ENCODE measurements at regions not wholly inside any gene's neighbourhood (a gene's known extent, or its start where the extent isn't known, plus 50 kb on each side); places are given as distances from the start of the nearest gene placed in this dataset.

GRCh38 chr11:19313140-19313539, 72.4 kb upstream of the E2F8 start:
- H2AFZ ChIP-seq (ENCODE audit: control insufficient read depth, low read depth, low read length) = no peak overlapping the region
- ATAC-seq (no peak), DNase-seq (ENCODE audit: low read depth, low spot score) (no peak), FAIRE-seq (no peak)
- H3K4me3 ChIP-seq = no peak overlapping the region
- H3K4me2 ChIP-seq (ENCODE audit: control insufficient read depth, insufficient read depth) = no peak overlapping the region
- ChIA-PET SMC1A (ENCODE audit: uncharacterized antibody, unreplicated experiment) (interaction anchor here (0.9 to 1.4 kb wide), 4 partner anchors 12 to 241 kb away, joined by 3 to 4 read pairs (median 3); no protein-coding TSS in a partner anchor), CTCF (interaction anchor here (0.8 to 1.6 kb wide), 8 partner anchors 17 to 302 kb away, joined by 3 to 10 read pairs (median 4); no protein-coding TSS in a partner anchor), RAD21 (ENCODE audit: unreplicated experiment) (interaction anchor here (1.0 kb wide), 2 partner anchors 238 to 241 kb away, joined by 3 read pairs; no protein-coding TSS in a partner anchor), POLR2A (no interaction called here)
- H3K27me3 ChIP-seq (replicated peaks in 1 of 2; ENCODE audit: control insufficient read depth in 2 of 2, insufficient read depth in 2 of 2, low read length in 1 of 2) = no peaks in the 10 kb centered on the region
- H3K9me3 ChIP-seq (replicated peaks; ENCODE audit: control insufficient read depth, insufficient read depth, low read length) = no peaks in the 10 kb centered on the region
- peaks cover 6% of the 10 kb centered on the region; the same call in 1 of the 2 replicates for H3K4me1 ChIP-seq (ENCODE audit: control insufficient read depth, insufficient read depth, low read length)
- in situ Hi-C loops (cut with MboI) (loop anchor here (10.0 to 25.0 kb wide), 2 partner anchors 424 to 592 kb away; no protein-coding TSS in a partner anchor), intact Hi-C loops (cut with micrococcal nuclease; ENCODE audit: unreplicated experiment) (loop anchor here (5.0 to 10.0 kb wide), 2 partner anchors 429 to 592 kb away; no protein-coding TSS in a partner anchor)
- no TSS peak for BruUV-seq (replicated peaks)
- no peak overlapping the region for H3K27ac ChIP-seq (ENCODE audit: control insufficient read depth, insufficient read depth)
- WGBS (ENCODE audit: insufficient coverage, insufficient replicate concordance, low lambda C conversion rate, missing lambda C conversion rate) = 10% methylated on average over 1 of the region's 1 CpG
- no peaks in the 10 kb centered on the region for H3K36me3 ChIP-seq (ENCODE audit: control insufficient read depth in 2 of 2, insufficient read depth in 2 of 2, low read length in 1 of 2)
- H3K79me2 ChIP-seq (ENCODE audit: control insufficient read depth, insufficient read depth, low read length) = no peaks in the 10 kb centered on the region
- no peaks in the 10 kb centered on the region for H4K20me1 ChIP-seq (ENCODE audit: control insufficient read depth, insufficient read depth)
- no peak overlapping the region for H3K9ac ChIP-seq (ENCODE audit: control insufficient read depth, insufficient read depth, low read length)
- TF ChIP-seq NR2C1 (IDR thresholded peaks at IDR 0.05) (no peak), ZNF687 (IDR thresholded peaks at IDR 0.05) (no peak), IRF4 (IDR thresholded peaks at IDR 0.05; ENCODE audit: low read depth, low read length) (no peak), E2F8 (IDR thresholded peaks at IDR 0.05; ENCODE audit: low read depth, partially characterized antibody) (no peak), RBBP5 (conservative IDR thresholded peaks at IDR 0.05) (no peak)

All from GM12878 (cell line).